Endothelial cell of umbilical vein (primary cell): ENCODE measurements at regions not wholly inside any gene's neighbourhood (a gene's known extent, or its start where the extent isn't known, plus 50 kb on each side); places are given as distances from the start of the nearest gene placed in this dataset.

Source experiments
- BruUV-seq: library from RNA; stranded (reverse); fragments of 400-500 nt; replicated peaks from 2 replicates; lab custom pipeline; 2021; lab: Mats Ljungman, UMichigan
- CTCF ChIA-PET: fragments of 300-600, 350-600 bp; sonication (Branson Sonifier 250); formaldehyde crosslinking; loops from one replicate; lab custom pipeline; 2021; ENCODE audit warnings: antibody characterized with exemption, inconsistent platforms; lab: Charles Lee
- POLR2A ChIA-PET: fragments of 300-600, 350-600 bp; sonication (Branson Sonifier 250); formaldehyde crosslinking; loops from one replicate; lab custom pipeline; 2021; ENCODE audit warnings: antibody characterized with exemption, inconsistent platforms; lab: Charles Lee
- DNase-seq: peaks from one replicate; pipeline ENCODE4 v3.0.0-alpha.2; 2011; ENCODE audit warnings: low read depth, low spot score
- FAIRE-seq: peaks from 2 replicates; lab custom pipeline; 2011; peaks lifted over from hg19 to GRCh38; lab: Jason Lieb, UNC
- H2AFZ ChIP-seq: 2 replicates; pipeline ENCODE4 v1.6.0; 2012; ENCODE audit warnings: low read depth, low read length, control low read depth, inconsistent platforms
- H3K27ac ChIP-seq: 2 replicates; pipeline ENCODE4 v1.5.1; 2011; ENCODE audit warnings: low read depth, mild to moderate bottlenecking, control low read depth, low read length, moderate library complexity; ENCODE audit not compliant: insufficient read depth
- H3K27me3 ChIP-seq, 2 experiments: 2 replicates each; pipeline versions ENCODE4 v1.6.0 to v1.6.1; 2011; ENCODE audit warnings: low read length in 2 of 2, mixed read lengths in 1 of 2; ENCODE audit not compliant: control insufficient read depth in 2 of 2, insufficient read depth in 2 of 2
- H3K36me3 ChIP-seq, 2 experiments: 2 replicates in 1 of 2; 3 replicates in 1 of 2; pipeline ENCODE4 v1.5.1; 2011; ENCODE audit warnings: low read length in 2 of 2, mild to moderate bottlenecking in 1 of 2, moderate library complexity in 1 of 2; ENCODE audit not compliant: control insufficient read depth in 2 of 2, insufficient read depth in 2 of 2; ENCODE audit errors: extremely low read depth in 1 of 2
- H3K4me1 ChIP-seq: 3 replicates; pipeline ENCODE4 v1.5.1; 2011; ENCODE audit warnings: mild to moderate bottlenecking, low read length; ENCODE audit not compliant: control insufficient read depth, insufficient read depth; ENCODE audit errors: extremely low read depth
- H3K4me2 ChIP-seq: 2 replicates; pipeline ENCODE4 v1.6.1; 2011; ENCODE audit warnings: low read length, control low read depth, mixed read lengths; ENCODE audit not compliant: insufficient read depth
- H3K4me3 ChIP-seq, 3 experiments: fragments of 200-600 bp in 1 of 3; sonication (generic), shearing (Covaris generic) in 1 of 3; replicated peaks in 1 of 3; 2 replicates each; pipeline ENCODE4 v1.5.1; 2011 to 2016; ENCODE audit warnings: control low read depth in 3 of 3, low read length in 3 of 3, mild to moderate bottlenecking in 2 of 3, inconsistent platforms in 1 of 3, low read depth in 1 of 3, moderate library complexity in 1 of 3; ENCODE audit not compliant: insufficient read depth in 1 of 3
- H3K79me2 ChIP-seq: 2 replicates; pipeline ENCODE4 v1.6.0; 2012; ENCODE audit warnings: low read length, inconsistent platforms; ENCODE audit not compliant: control insufficient read depth, insufficient read depth
- H3K9ac ChIP-seq: replicated peaks from 2 replicates; pipeline ENCODE3; 2011; ENCODE audit warnings: low read length, control low read depth; ENCODE audit not compliant: insufficient read depth; ENCODE audit errors: extremely low read depth
- H3K9me1 ChIP-seq: replicated peaks from 3 replicates; pipeline ENCODE4 v1.6.0; 2011; ENCODE audit warnings: mild to moderate bottlenecking, low read length; ENCODE audit not compliant: control insufficient read depth, insufficient read depth; ENCODE audit errors: extremely low read depth
- H3K9me3 ChIP-seq: replicated peaks from 2 replicates; pipeline ENCODE4 v1.5.1; 2012; ENCODE audit warnings: low read length, inconsistent platforms; ENCODE audit not compliant: control insufficient read depth, insufficient read depth
- H4K20me1 ChIP-seq: replicated peaks from 2 replicates; pipeline ENCODE3; 2011; ENCODE audit warnings: mild to moderate bottlenecking, low read length; ENCODE audit not compliant: control insufficient read depth, insufficient read depth; ENCODE audit errors: extremely low read depth
- CTCF ChIP-seq, 2 donors: IDR thresholded peaks; 1 replicate in 1 of 2; 2 replicates in 1 of 2; pipeline ENCODE4 v1.5.1; 2011; ENCODE audit warnings: low read length in 2 of 2, mild to moderate bottlenecking in 2 of 2, moderate library complexity in 2 of 2, control low read depth in 1 of 2, inconsistent platforms in 1 of 2, low read depth in 1 of 2; ENCODE audit not compliant: insufficient read depth in 1 of 2; ENCODE audit errors: extremely low read depth in 1 of 2
- EZH2 ChIP-seq: IDR thresholded peaks from 2 replicates; pipeline ENCODE4 v1.6.1; 2012; ENCODE audit warnings: borderline replicate concordance, low read depth, mild to moderate bottlenecking, moderate library complexity, low read length, inconsistent platforms; ENCODE audit not compliant: severe bottlenecking
- FOS ChIP-seq: IDR thresholded peaks from 2 replicates; pipeline ENCODE4 v1.6.1; 2011; ENCODE audit warnings: mild to moderate bottlenecking, low read length, moderate library complexity, borderline replicate concordance; ENCODE audit not compliant: insufficient read depth
- GATA2 ChIP-seq: IDR thresholded peaks from 2 replicates; pipeline ENCODE4 v1.7.0; 2011; ENCODE audit warnings: low read depth, mild to moderate bottlenecking, moderate library complexity, mixed read lengths, low read length; ENCODE audit not compliant: insufficient read length, insufficient read depth
- JUN ChIP-seq: IDR thresholded peaks from 2 replicates; pipeline ENCODE4 v1.6.1; 2011; ENCODE audit warnings: borderline replicate concordance, low read depth; ENCODE audit not compliant: insufficient read length, insufficient read depth
- MAX ChIP-seq: IDR thresholded peaks from 2 replicates; pipeline ENCODE4 v1.6.1; 2011; ENCODE audit not compliant: insufficient read depth, insufficient read length
- MYC ChIP-seq: IDR thresholded peaks from one replicate; pipeline ENCODE4 v1.6.1; 2011; ENCODE audit warnings: mild to moderate bottlenecking, low read depth, low read length
- POLR2A ChIP-seq: IDR thresholded peaks from 2 replicates; pipeline ENCODE4 v1.6.1; 2012; ENCODE audit warnings: low read depth, mild to moderate bottlenecking, control low read depth, low read length
- POLR2AphosphoS5 ChIP-seq: IDR thresholded peaks from 2 replicates; pipeline ENCODE4 v1.6.1; 2012; ENCODE audit warnings: low read depth, mild to moderate bottlenecking, control low read depth, low read length, moderate library complexity; ENCODE audit not compliant: insufficient read depth
- dilution Hi-C: fragments of 300-500 bp; cut with MboI; formaldehyde crosslinking; loops from one replicate; pipeline ENCODE4 v1.15.0; 2019; ENCODE audit warnings: low sequenced_read_pairs; ENCODE audit not compliant: extremely low pct_ligation_motif_present
- intact Hi-C: fragments of 100-400 bp; cut with micrococcal nuclease; formaldehyde crosslinking; loops from one replicate; pipeline ENCODE4 v1.10.0; 2022

- BruUV-seq: no TSS peak
- intact Hi-C loops: no loop called here
These were observed 169.4 kb downstream of the WT1 start for GRCh38 chr11:32265911-32266310.

More at GRCh38 chr11:32265911-32266310, 169.4 kb downstream of the WT1 start:
- DNase-seq (no peak), FAIRE-seq (no peak)
- Histone ChIP-seq H3K79me2 (no peaks in the 10 kb centered on the region), H3K4me2 (no peak overlapping the region), H3K27me3 (no peaks in the 10 kb centered on the region), H2AFZ (no peak overlapping the region), H4K20me1 (no peaks in the 10 kb centered on the region), H3K36me3 (no peaks in the 10 kb centered on the region), H3K9me1 (no peaks in the 10 kb centered on the region), H3K4me3 (no peak overlapping the region), H3K9ac (no peak overlapping the region), H3K9me3 (no peaks in the 10 kb centered on the region), H3K27ac (no peak overlapping the region), H3K4me1 (no peaks in the 10 kb centered on the region)
- dilution Hi-C loops: no loop called here
- ChIA-PET POLR2A (no interaction called here), CTCF (no interaction called here)
- TF ChIP-seq POLR2A (no peak), GATA2 (no peak), JUN (no peak), MAX (no peak), POLR2AphosphoS5 (no peak), MYC (no peak), FOS (no peak), EZH2 (no peak), CTCF (IDR thresholded peaks at IDR 0.05; ENCODE audit: extremely low read depth in 1 of 2, insufficient read depth in 1 of 2, low read depth in 1 of 2, low read length in 2 of 2) (no peak)
